IMR-90 (cell line): ENCODE measurements at regions not wholly inside any gene's neighbourhood (a gene's known extent, or its start where the extent isn't known, plus 50 kb on each side); places are given as distances from the start of the nearest gene placed in this dataset.

Source experiments
- ATAC-seq: fragments of 200-7000 bp; cut with Tn5 transposase; 2 replicates; pipeline ENCODE4 v1.9.1; 2020; ENCODE audit warnings: low read depth, mild to moderate bottlenecking, moderate library complexity
- BruUV-seq: library from RNA; stranded (reverse); fragments of 400-500 nt; replicated peaks from 2 replicates; lab custom pipeline; 2021; lab: Mats Ljungman, UMichigan
- CTCF ChIA-PET: fragments of 300-600 bp; formaldehyde crosslinking; extraction: SDS; loops from one replicate; lab custom pipeline; 2021; ENCODE audit warnings: antibody characterized with exemption; lab: Yijun Ruan, JAX
- POLR2A ChIA-PET: fragments of 300-600 bp; sonication (Branson Sonifier 250); formaldehyde crosslinking; loops from one replicate; lab custom pipeline; 2022; ENCODE audit warnings: antibody characterized with exemption; ENCODE audit not compliant: unreplicated experiment; lab: Charles Lee
- DNase-seq: peaks from one replicate; pipeline ENCODE4 v3.0.0; 2013
- H2AFZ ChIP-seq: replicated peaks from 2 replicates; pipeline ENCODE3; 2013; ENCODE audit warnings: low read length, mild to moderate bottlenecking; ENCODE audit not compliant: poor library complexity
- H2AK5ac ChIP-seq: 2 replicates; pipeline ENCODE4 v1.6.1; 2013; ENCODE audit warnings: low read depth, low read length, inconsistent platforms
- H2AK9ac ChIP-seq: replicated peaks from 2 replicates; pipeline ENCODE3; 2013; ENCODE audit warnings: mild to moderate bottlenecking, low read depth, low read length, moderate library complexity; ENCODE audit not compliant: poor library complexity
- H2BK120ac ChIP-seq: 2 replicates; pipeline ENCODE4 v1.6.1; 2013; ENCODE audit warnings: low read depth, low read length, inconsistent platforms
- H2BK15ac ChIP-seq: 3 replicates; pipeline ENCODE4 v1.6.1; 2013; ENCODE audit warnings: low read depth, low read length, inconsistent platforms
- H2BK20ac ChIP-seq: 2 replicates; pipeline ENCODE4 v1.6.1; 2013; ENCODE audit warnings: low read depth, mild to moderate bottlenecking, inconsistent platforms, low read length, moderate library complexity
- H2BK5ac ChIP-seq: 2 replicates; pipeline ENCODE4 v1.6.1; 2013; ENCODE audit warnings: mild to moderate bottlenecking, low read depth, low read length, inconsistent platforms; ENCODE audit not compliant: poor library complexity, severe bottlenecking
- H3K14ac ChIP-seq: replicated peaks from 2 replicates; pipeline ENCODE4 v1.6.1; 2013; ENCODE audit warnings: low read depth, low read length, inconsistent platforms
- H3K18ac ChIP-seq: 2 replicates; pipeline ENCODE4 v1.6.1; 2013; ENCODE audit warnings: low read depth, low read length, control low read depth
- H3K23ac ChIP-seq: 2 replicates; pipeline ENCODE4 v1.6.1; 2013; ENCODE audit warnings: low read depth, low read length, inconsistent platforms
- H3K27ac ChIP-seq: 2 replicates; pipeline ENCODE4 v1.5.1; 2013; ENCODE audit warnings: mild to moderate bottlenecking, control low read depth, low read length; ENCODE audit not compliant: insufficient read depth
- H3K27me3 ChIP-seq: 2 replicates; pipeline ENCODE4 v1.6.1; 2013; ENCODE audit warnings: low read length; ENCODE audit not compliant: control insufficient read depth, insufficient read depth
- H3K36me3 ChIP-seq: 2 replicates; pipeline ENCODE4 v1.6.1; 2013; ENCODE audit warnings: low read length, mixed read lengths; ENCODE audit not compliant: control insufficient read depth, insufficient read depth
- H3K4ac ChIP-seq: 2 replicates; pipeline ENCODE4 v1.6.1; 2013; ENCODE audit warnings: low read depth, low read length, inconsistent platforms
- H3K4me1 ChIP-seq: 2 replicates; pipeline ENCODE4 v1.6.1; 2013; ENCODE audit warnings: low read length, mixed read lengths; ENCODE audit not compliant: control insufficient read depth, insufficient read depth
- H3K4me2 ChIP-seq: 2 replicates; pipeline ENCODE4 v1.6.1; 2013; ENCODE audit warnings: low read depth, mild to moderate bottlenecking, control low read depth, low read length, moderate library complexity
- H3K4me3 ChIP-seq: 2 replicates; pipeline ENCODE4 v1.5.1; 2013; ENCODE audit warnings: low read depth, mild to moderate bottlenecking, control low read depth, low read length, moderate library complexity; ENCODE audit not compliant: insufficient read depth
- H3K56ac ChIP-seq: 2 replicates; pipeline ENCODE4 v1.6.1; 2013; ENCODE audit warnings: low read length, inconsistent platforms; ENCODE audit not compliant: insufficient read depth; ENCODE audit errors: extremely low read depth
- H3K79me1 ChIP-seq, 2 experiments: 2 replicates each; pipeline ENCODE4 v1.6.1; 2013; ENCODE audit warnings: low read length in 2 of 2, inconsistent platforms in 1 of 2, low read depth in 1 of 2
- H3K9ac ChIP-seq: 2 replicates; pipeline ENCODE4 v1.6.1; 2013; ENCODE audit warnings: low read depth, low read length, control low read depth
- H3K9me1 ChIP-seq: 2 replicates; pipeline ENCODE4 v1.6.1; 2013; ENCODE audit warnings: low read length, inconsistent platforms; ENCODE audit not compliant: insufficient read depth
- H3K9me3 ChIP-seq: 2 replicates; pipeline ENCODE4 v1.6.1; 2013; ENCODE audit warnings: low read length; ENCODE audit not compliant: control insufficient read depth, insufficient read depth
- H4K20me1 ChIP-seq: 2 replicates; pipeline ENCODE4 v1.6.1; 2013; ENCODE audit warnings: low read length, inconsistent platforms; ENCODE audit not compliant: insufficient read depth
- H4K5ac ChIP-seq: 2 replicates; pipeline ENCODE4 v1.6.1; 2013; ENCODE audit warnings: mild to moderate bottlenecking, low read depth, low read length, control low read depth
- H4K8ac ChIP-seq, 2 experiments: 2 replicates each; pipeline ENCODE4 v1.6.1; 2013; ENCODE audit warnings: low read depth in 2 of 2, low read length in 2 of 2, control low read depth in 1 of 2, inconsistent platforms in 1 of 2
- H4K91ac ChIP-seq: 2 replicates; pipeline ENCODE4 v1.6.1; 2013; ENCODE audit warnings: low read depth, low read length, inconsistent platforms; ENCODE audit not compliant: insufficient read depth
- BHLHE40 ChIP-seq: fragments of 150-350 bp; IDR thresholded peaks from 2 replicates; pipeline ENCODE4 v1.6.1; 2016; ENCODE audit warnings: mild to moderate bottlenecking, low read depth, low read length
- CEBPB ChIP-seq: IDR thresholded peaks from 2 replicates; pipeline ENCODE4 v1.6.1; 2012; ENCODE audit warnings: low read depth, low read length, improper control_type of control experiment
- CHD1 ChIP-seq: IDR thresholded peaks from 2 replicates; pipeline ENCODE4 v1.6.1; 2012; ENCODE audit warnings: low read depth, low read length, improper control_type of control experiment
- FOS ChIP-seq: fragments of 150-350 bp; IDR thresholded peaks from 2 replicates; pipeline ENCODE4 v1.6.1; 2016; ENCODE audit warnings: low read depth, low read length
- MAFK ChIP-seq: IDR thresholded peaks from 2 replicates; pipeline ENCODE4 v1.6.1; 2012; ENCODE audit warnings: low read depth, low read length, improper control_type of control experiment
- MAZ ChIP-seq: IDR thresholded peaks from 2 replicates; pipeline ENCODE4 v1.6.1; 2012; ENCODE audit warnings: low read depth, mild to moderate bottlenecking, low read length, improper control_type of control experiment, moderate library complexity, borderline replicate concordance
- MXI1 ChIP-seq: IDR thresholded peaks from 2 replicates; pipeline ENCODE4 v1.6.1; 2012; ENCODE audit warnings: low read depth, mild to moderate bottlenecking, low read length, moderate library complexity, borderline replicate concordance
- NFE2L2 ChIP-seq: fragments of 150-350 bp; IDR thresholded peaks from 2 replicates; pipeline ENCODE4 v1.6.1; 2016; ENCODE audit warnings: low read depth, mild to moderate bottlenecking, low read length
- POLR2A ChIP-seq: IDR thresholded peaks from 2 replicates; pipeline ENCODE4 v1.6.1; 2012; ENCODE audit warnings: mild to moderate bottlenecking, low read depth, low read length
- RAD21 ChIP-seq: IDR thresholded peaks from 2 replicates; pipeline ENCODE4 v1.6.1; 2012; ENCODE audit warnings: low read length, improper control_type of control experiment
- RCOR1 ChIP-seq: IDR thresholded peaks from 2 replicates; pipeline ENCODE4 v1.6.1; 2012; ENCODE audit warnings: mild to moderate bottlenecking, low read length, improper control_type of control experiment; ENCODE audit not compliant: insufficient replicate concordance
- RFX5 ChIP-seq: IDR thresholded peaks from 2 replicates; pipeline ENCODE4 v1.8.0; 2012; ENCODE audit warnings: low read depth, mild to moderate bottlenecking, low read length, moderate library complexity
- SMC3 ChIP-seq: fragments of 150-350 bp; IDR thresholded peaks from 2 replicates; pipeline ENCODE4 v1.6.1; 2016; ENCODE audit warnings: low read depth, mild to moderate bottlenecking, antibody characterized with exemption, low read length, moderate library complexity
- WGBS, 2 experiments: methylation state at CpG; one replicate each; pipeline versions ENCODE4 v1.1.5 to v1.1.7; 2013; ENCODE audit warnings: missing lambda C conversion rate in 2 of 2; ENCODE audit not compliant: insufficient read length in 1 of 2; ENCODE audit errors: extremely low coverage in 2 of 2; 5-methylcytosine and 5-hydroxymethylcytosine counted together
- dilution Hi-C: fragments of 300-500 bp; cut with HindIII; formaldehyde crosslinking; loops from one replicate; pipeline ENCODE4 v1.14.3; 2018; ENCODE audit warnings: low sequenced_read_pairs; ENCODE audit not compliant: unreplicated experiment
- in situ Hi-C: fragments of 300-500 bp; cut with MboI; formaldehyde crosslinking; loops from 3 replicates; pipeline ENCODE4 v1.14.3; 2019; ENCODE audit warnings: low sequenced_read_pairs, inconsistent platforms, mixed read lengths
- intact Hi-C: fragments of 100-400 bp; cut with micrococcal nuclease; formaldehyde crosslinking; loops from 2 replicates; pipeline ENCODE4 v1.10.0; 2022
- TF ChIP-seq, protein P1 (sequence below): fragments of 150-350 bp; IDR thresholded peaks from 2 replicates; pipeline ENCODE4 v1.6.1; 2017; ENCODE audit warnings: mild to moderate bottlenecking, antibody characterized with exemption, low read length, low read depth
- TF ChIP-seq, protein P2 (sequence below): conservative IDR thresholded peaks from 2 replicates; pipeline ENCODE4 v1.5.1; 2012; ENCODE audit warnings: mild to moderate bottlenecking, low read depth, low read length, improper control_type of control experiment
- TF ChIP-seq, protein P3 (sequence below): fragments of 150-350 bp; IDR thresholded peaks from 2 replicates; pipeline ENCODE4 v1.6.1; 2016; ENCODE audit warnings: low read depth, mild to moderate bottlenecking, low read length, moderate library complexity, borderline replicate concordance

DNA sequence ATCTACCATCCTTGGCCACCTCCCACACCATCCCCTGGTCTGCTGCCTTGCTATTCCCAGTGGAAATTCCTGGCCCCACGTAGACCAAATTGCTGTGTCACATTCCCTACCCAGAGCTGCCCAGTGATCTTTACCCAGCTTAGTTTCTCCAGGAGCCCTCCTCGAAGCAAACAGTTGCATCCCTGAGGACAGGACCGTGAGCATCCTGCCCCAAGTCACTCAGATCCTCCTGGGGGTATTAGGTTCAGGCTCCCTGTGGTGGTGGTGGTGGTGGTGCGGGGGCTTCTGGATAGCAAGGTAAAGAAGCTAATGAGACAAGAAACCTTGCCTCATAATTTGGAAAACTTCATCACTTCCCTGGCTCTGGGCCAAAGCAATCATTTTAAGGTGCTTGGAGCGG, 58.4 kb upstream of the RBM15 start:
- H3K4ac ChIP-seq: no peak overlapping the region
- no peak overlapping the region for H2AK9ac ChIP-seq
- H3K4me2 ChIP-seq: no peak overlapping the region
- H3K27me3 ChIP-seq: peaks cover 35% of the 10 kb centered on the region
- in situ Hi-C loops: no loop called here
- no peak overlapping the region for H3K18ac ChIP-seq
- H3K9ac ChIP-seq: no peak overlapping the region
- H3K79me1 ChIP-seq: no peaks in the 10 kb centered on the region
- no peaks in the 10 kb centered on the region for H3K9me1 ChIP-seq
- ChIA-PET CTCF (no interaction called here), POLR2A (no interaction called here)
- no peak for ATAC-seq
- H2AK5ac ChIP-seq: no peak overlapping the region
- no peak overlapping the region for H4K8ac ChIP-seq
- H3K4me3 ChIP-seq: no peak overlapping the region
- no peak overlapping the region for H3K14ac ChIP-seq
- no TSS peak for BruUV-seq
- no peak overlapping the region for H3K23ac ChIP-seq
- dilution Hi-C loops: no loop called here
- no peak overlapping the region for H3K27ac ChIP-seq
- no peak overlapping the region for H2BK5ac ChIP-seq
- H2AFZ ChIP-seq: no peak overlapping the region
- no peak for DNase-seq
- no peak overlapping the region for H2BK120ac ChIP-seq
- no peak overlapping the region for H4K5ac ChIP-seq
- H3K4me1 ChIP-seq: no peaks in the 10 kb centered on the region
- no peak for TF ChIP-seq RAD21
- no peak for TF ChIP-seq RCOR1
- TF ChIP-seq MAZ: no peak
- TF ChIP-seq POLR2A: no peak
- no peak for TF ChIP-seq NFE2L2
- TF ChIP-seq BHLHE40: no peak
- TF ChIP-seq, protein P1, sequence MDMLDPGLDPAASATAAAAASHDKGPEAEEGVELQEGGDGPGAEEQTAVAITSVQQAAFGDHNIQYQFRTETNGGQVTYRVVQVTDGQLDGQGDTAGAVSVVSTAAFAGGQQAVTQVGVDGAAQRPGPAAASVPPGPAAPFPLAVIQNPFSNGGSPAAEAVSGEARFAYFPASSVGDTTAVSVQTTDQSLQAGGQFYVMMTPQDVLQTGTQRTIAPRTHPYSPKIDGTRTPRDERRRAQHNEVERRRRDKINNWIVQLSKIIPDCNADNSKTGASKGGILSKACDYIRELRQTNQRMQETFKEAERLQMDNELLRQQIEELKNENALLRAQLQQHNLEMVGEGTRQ: no peak
- no peak for TF ChIP-seq MAFK
- TF ChIP-seq CEBPB: no peak
- TF ChIP-seq SMC3: no peak
- TF ChIP-seq, protein P2, sequence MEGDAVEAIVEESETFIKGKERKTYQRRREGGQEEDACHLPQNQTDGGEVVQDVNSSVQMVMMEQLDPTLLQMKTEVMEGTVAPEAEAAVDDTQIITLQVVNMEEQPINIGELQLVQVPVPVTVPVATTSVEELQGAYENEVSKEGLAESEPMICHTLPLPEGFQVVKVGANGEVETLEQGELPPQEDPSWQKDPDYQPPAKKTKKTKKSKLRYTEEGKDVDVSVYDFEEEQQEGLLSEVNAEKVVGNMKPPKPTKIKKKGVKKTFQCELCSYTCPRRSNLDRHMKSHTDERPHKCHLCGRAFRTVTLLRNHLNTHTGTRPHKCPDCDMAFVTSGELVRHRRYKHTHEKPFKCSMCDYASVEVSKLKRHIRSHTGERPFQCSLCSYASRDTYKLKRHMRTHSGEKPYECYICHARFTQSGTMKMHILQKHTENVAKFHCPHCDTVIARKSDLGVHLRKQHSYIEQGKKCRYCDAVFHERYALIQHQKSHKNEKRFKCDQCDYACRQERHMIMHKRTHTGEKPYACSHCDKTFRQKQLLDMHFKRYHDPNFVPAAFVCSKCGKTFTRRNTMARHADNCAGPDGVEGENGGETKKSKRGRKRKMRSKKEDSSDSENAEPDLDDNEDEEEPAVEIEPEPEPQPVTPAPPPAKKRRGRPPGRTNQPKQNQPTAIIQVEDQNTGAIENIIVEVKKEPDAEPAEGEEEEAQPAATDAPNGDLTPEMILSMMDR: no peak
- no peak for TF ChIP-seq MXI1
- TF ChIP-seq RFX5: no peak
- TF ChIP-seq FOS: no peak
- TF ChIP-seq CHD1: no peak
- TF ChIP-seq, protein P3, sequence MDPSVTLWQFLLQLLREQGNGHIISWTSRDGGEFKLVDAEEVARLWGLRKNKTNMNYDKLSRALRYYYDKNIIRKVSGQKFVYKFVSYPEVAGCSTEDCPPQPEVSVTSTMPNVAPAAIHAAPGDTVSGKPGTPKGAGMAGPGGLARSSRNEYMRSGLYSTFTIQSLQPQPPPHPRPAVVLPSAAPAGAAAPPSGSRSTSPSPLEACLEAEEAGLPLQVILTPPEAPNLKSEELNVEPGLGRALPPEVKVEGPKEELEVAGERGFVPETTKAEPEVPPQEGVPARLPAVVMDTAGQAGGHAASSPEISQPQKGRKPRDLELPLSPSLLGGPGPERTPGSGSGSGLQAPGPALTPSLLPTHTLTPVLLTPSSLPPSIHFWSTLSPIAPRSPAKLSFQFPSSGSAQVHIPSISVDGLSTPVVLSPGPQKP: no peak
- H3K9me3 ChIP-seq: no peaks in the 10 kb centered on the region
- intact Hi-C loops: no loop called here
- WGBS, 2 experiments: no CpG with 5 or more reads among the region's 5 CpGs
- H2BK15ac ChIP-seq: no peak overlapping the region
- no peak overlapping the region for H4K91ac ChIP-seq
- H3K56ac ChIP-seq: no peak overlapping the region
- H2BK20ac ChIP-seq: no peak overlapping the region
- H4K20me1 ChIP-seq: no peaks in the 10 kb centered on the region
- no peaks in the 10 kb centered on the region for H3K36me3 ChIP-seq
